ENCODE measurements at regions not wholly inside any gene's neighbourhood (a gene's known extent, or its start where the extent isn't known, plus 50 kb on each side); places are given as distances from the start of the nearest gene placed in this dataset.

DNA sequence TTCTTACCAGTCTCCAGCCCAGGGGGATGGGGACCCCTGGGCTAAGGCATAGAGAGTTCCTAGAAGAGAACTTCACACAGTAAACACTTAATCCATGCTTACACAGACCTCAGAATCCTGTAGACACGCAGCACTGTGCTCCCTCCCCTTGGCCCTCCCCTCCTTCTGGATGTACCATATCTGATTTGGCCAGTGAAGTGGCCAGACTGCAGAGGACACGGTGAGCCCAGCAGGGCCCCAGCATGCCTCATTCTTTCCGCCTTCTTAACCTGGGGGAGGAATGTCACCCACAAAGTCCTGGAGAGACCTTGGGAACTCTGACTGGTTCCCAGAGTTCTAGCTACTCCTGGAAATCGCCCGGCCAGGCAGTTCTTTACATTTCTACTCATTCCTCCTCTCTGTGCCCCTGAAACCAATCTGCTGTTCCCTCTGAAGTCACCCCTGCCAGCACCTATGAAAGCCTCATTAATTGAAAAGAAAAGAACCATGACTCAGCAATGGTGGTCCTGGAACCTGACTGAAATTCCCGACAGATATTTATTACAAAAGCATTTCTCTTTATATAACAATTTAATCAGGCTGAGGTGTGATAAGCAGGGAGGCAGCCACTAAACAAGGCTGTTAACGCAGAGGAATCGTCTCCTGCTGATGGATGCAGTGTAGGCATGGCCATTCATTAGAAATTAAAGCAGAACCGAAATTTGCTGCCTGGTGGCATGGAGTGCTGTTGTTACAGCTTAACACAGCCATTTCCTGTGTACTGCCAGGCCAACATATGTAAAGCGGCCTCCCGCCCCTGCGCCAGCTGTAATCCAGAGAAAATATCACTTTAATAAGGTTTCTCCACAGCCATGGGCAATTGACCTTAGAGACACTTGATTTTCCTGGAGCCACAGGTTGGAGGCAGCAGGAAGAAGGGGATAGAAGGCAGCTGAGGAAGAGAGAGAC is 74.6 kb upstream of the KCND3 start:
- TF ChIP-seq CTCF (IDR thresholded peaks at IDR 0.05; ENCODE audit: insufficient read depth, low read length, poor library complexity, severe bottlenecking) (no peak), EZH2phosphoT487 (conservative IDR thresholded peaks at IDR 0.05; ENCODE audit: low read length) (no peak)
- no peaks in the 10 kb centered on the region for H3K9me2 ChIP-seq (replicated peaks; ENCODE audit: insufficient read depth, low read length)
- no peaks in the 10 kb centered on the region for H3K79me2 ChIP-seq (ENCODE audit: insufficient read depth, low read length)
- H2AFZ ChIP-seq (ENCODE audit: low read depth, low read length, severe bottlenecking), result no peak overlapping the region
- H3K4me3 ChIP-seq (ENCODE audit: insufficient read depth, low read length, poor library complexity, severe bottlenecking), result no peak overlapping the region
- no peaks in the 10 kb centered on the region for H3K36me3 ChIP-seq (ENCODE audit: low read length)
- H3F3A ChIP-seq (ENCODE audit: insufficient read depth), result no peaks in the 10 kb centered on the region
- no peaks in the 10 kb centered on the region for H3K9me3 ChIP-seq (ENCODE audit: insufficient read depth, low read length)
- H3K27me3 ChIP-seq (ENCODE audit: low read length), result no peaks in the 10 kb centered on the region
- no peak overlapping the region for H3K27ac ChIP-seq (ENCODE audit: low read depth, low read length)
- H3K4me2 ChIP-seq (ENCODE audit: low read depth, low read length, poor library complexity, severe bottlenecking), result no peak overlapping the region
- H3K9ac ChIP-seq (ENCODE audit: low read length), result no peak overlapping the region
- no peaks in the 10 kb centered on the region for H4K20me1 ChIP-seq (ENCODE audit: low read depth, low read length)

GRCh38 chr1:112067989-112068388 is 78.5 kb upstream of the KCND3 start:
- no peak overlapping the region for H2AFZ ChIP-seq (ENCODE audit: low read depth, low read length, severe bottlenecking)
- H3K9me3 ChIP-seq (ENCODE audit: insufficient read depth, low read length), result no peaks in the 10 kb centered on the region
- H3K27ac ChIP-seq (ENCODE audit: low read depth, low read length), result no peak overlapping the region
- no peaks in the 10 kb centered on the region for H3K79me2 ChIP-seq (ENCODE audit: insufficient read depth, low read length)
- no peak overlapping the region for H3K9ac ChIP-seq (ENCODE audit: low read length)
- no peak overlapping the region for H3K4me3 ChIP-seq (ENCODE audit: insufficient read depth, low read length, poor library complexity, severe bottlenecking)
- H4K20me1 ChIP-seq (ENCODE audit: low read depth, low read length), result no peaks in the 10 kb centered on the region; the same call in 1 of the 2 replicates
- no peaks in the 10 kb centered on the region for H3F3A ChIP-seq (ENCODE audit: insufficient read depth)
- no peak overlapping the region for H3K4me2 ChIP-seq (ENCODE audit: low read depth, low read length, poor library complexity, severe bottlenecking)
- no peaks in the 10 kb centered on the region for H3K9me2 ChIP-seq (replicated peaks; ENCODE audit: insufficient read depth, low read length)
- no peak for TF ChIP-seq EZH2phosphoT487 (conservative IDR thresholded peaks at IDR 0.05; ENCODE audit: low read length)
- TF ChIP-seq CTCF (IDR thresholded peaks at IDR 0.05; ENCODE audit: insufficient read depth, low read length, poor library complexity, severe bottlenecking), result no peak
- H3K36me3 ChIP-seq (ENCODE audit: low read length), result no peaks in the 10 kb centered on the region
- H3K27me3 ChIP-seq (ENCODE audit: low read length), result 0 out of 2 replicates have a peak, but pooled peaks cover 3% of the 10 kb centered on the region

DNA sequence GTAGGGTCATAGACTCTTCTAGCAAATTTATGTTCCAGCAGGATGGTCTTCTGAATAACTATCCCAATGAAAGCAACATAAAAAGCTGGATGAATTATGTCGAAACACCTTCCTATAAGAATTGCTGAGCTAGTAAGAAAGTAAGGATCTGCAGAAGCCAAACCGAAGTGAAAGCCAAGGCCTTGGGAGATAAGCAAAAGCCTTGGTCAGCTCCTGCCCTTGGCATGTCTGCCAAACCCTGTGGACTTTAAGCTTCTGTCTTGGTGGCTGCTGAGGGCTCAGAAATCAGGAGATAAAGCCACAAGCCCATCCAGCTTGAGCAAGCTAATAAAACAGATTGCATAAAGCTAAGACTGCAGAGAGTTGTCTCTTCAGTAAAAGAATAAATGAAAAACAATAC is 81.2 kb upstream of the KCND3 start:
- H3K9me2 ChIP-seq (replicated peaks; ENCODE audit: insufficient read depth, low read length), result no peaks in the 10 kb centered on the region

More for the DNA sequence above, 81.2 kb upstream of the KCND3 start:
- H3K4me3 ChIP-seq (ENCODE audit: insufficient read depth, low read length, poor library complexity, severe bottlenecking), result no peak overlapping the region
- H3K4me2 ChIP-seq (ENCODE audit: low read depth, low read length, poor library complexity, severe bottlenecking), result no peak overlapping the region
- H3K27ac ChIP-seq (ENCODE audit: low read depth, low read length), result no peak overlapping the region
- H3K9me3 ChIP-seq (ENCODE audit: insufficient read depth, low read length), result no peaks in the 10 kb centered on the region
- no peaks in the 10 kb centered on the region for H3K36me3 ChIP-seq (ENCODE audit: low read length)
- TF ChIP-seq CTCF (IDR thresholded peaks at IDR 0.05; ENCODE audit: insufficient read depth, low read length, poor library complexity, severe bottlenecking) (no peak), EZH2phosphoT487 (conservative IDR thresholded peaks at IDR 0.05; ENCODE audit: low read length) (no peak)
- H3K79me2 ChIP-seq (ENCODE audit: insufficient read depth, low read length), result no peaks in the 10 kb centered on the region
- no peak overlapping the region for H3K9ac ChIP-seq (ENCODE audit: low read length)
- H3F3A ChIP-seq (ENCODE audit: insufficient read depth), result no peaks in the 10 kb centered on the region
- H2AFZ ChIP-seq (ENCODE audit: low read depth, low read length, severe bottlenecking), result no peak overlapping the region
- H4K20me1 ChIP-seq (ENCODE audit: low read depth, low read length), result no peaks in the 10 kb centered on the region; the same call in 1 of the 2 replicates
- H3K27me3 ChIP-seq (ENCODE audit: low read length), result 0 out of 2 replicates have a peak, but pooled peaks cover 3% of the 10 kb centered on the region
